Adrenal gland (tissue), 9 donors: ENCODE measurements at regions not wholly inside any gene's neighbourhood (a gene's known extent, or its start where the extent isn't known, plus 50 kb on each side); places are given as distances from the start of the nearest gene placed in this dataset.

Experiments
- DNase-seq, 7 donors: peaks; one replicate each; pipeline ENCODE4 v3.0.0-alpha.2; 2019 to 2020
- H3K27ac ChIP-seq, 5 donors: fragments of 200-600 bp; sonication (generic) in 4 of 5; 1 replicate in 3 of 5; 2 replicates in 2 of 5; pipeline versions ENCODE4 v1.5.1 to v1.8.0; 2016 to 2020; ENCODE audit warnings: mild to moderate bottlenecking in 1 of 5
- H3K27me3 ChIP-seq: fragments of 200-600 bp; 2 replicates; pipeline ENCODE4 v1.8.0; 2021
- H3K36me3 ChIP-seq, 2 donors: fragments of 200-600 bp; replicated peaks in 1 of 2; 1 replicate in 1 of 2; 2 replicates in 1 of 2; pipeline versions ENCODE4 v1.5.1 to v1.8.0; 2018 to 2022
- H3K4me1 ChIP-seq, 2 donors: fragments of 200-600 bp; replicated peaks in 1 of 2; 1 replicate in 1 of 2; 2 replicates in 1 of 2; pipeline versions ENCODE4 v1.5.1 to v1.8.0; 2018 to 2021
- H3K4me3 ChIP-seq, 4 donors: fragments of 200-600 bp; sonication (generic) in 3 of 4; one replicate each; pipeline ENCODE4 v1.5.1; 2016 to 2018
- H3K9me3 ChIP-seq, 3 donors: fragments of 200-600 bp; sonication (generic) in 1 of 3; replicated peaks in 1 of 3; 1 replicate in 2 of 3; 2 replicates in 1 of 3; pipeline versions ENCODE4 v1.5.1 to v1.8.0; 2016 to 2021
- POLR2A ChIP-seq, 2 donors: fragments of 450-650 bp; IDR thresholded peaks; one replicate each; pipeline ENCODE4 v1.6.1; 2017; ENCODE audit warnings: antibody characterized with exemption in 2 of 2, mild to moderate bottlenecking in 2 of 2, moderate library complexity in 1 of 2
- WGBS, 4 donors: extraction: QIAGEN DNeasy Blood & Tissue Kit in 2 of 4; methylation state at CpG; one replicate each; pipeline versions ENCODE4 v1.1.5 to v1.1.7; 2013 to 2017; 5-methylcytosine and 5-hydroxymethylcytosine counted together
- intact Hi-C, 2 donors: fragments of 100-400 bp; cut with DNase I; formaldehyde crosslinking; loops; one replicate each; pipeline versions ENCODE4 v1.14.1 to v1.15.0; 2022 to 2023
- TF ChIP-seq, protein P1 (sequence below), 6 experiments: fragments of 450-650 bp in 4 of 6; fragments of 200-600 bp in 2 of 6; sonication (generic) in 1 of 6; IDR thresholded peaks; 1 replicate in 5 of 6; 2 replicates in 1 of 6; pipeline versions ENCODE4 v1.5.1 to v1.8.0; 2016 to 2021; ENCODE audit warnings: antibody characterized with exemption in 6 of 6, mild to moderate bottlenecking in 2 of 6, moderate library complexity in 1 of 6
- donor health status: healthy with polysubstance abuse.
- donor health status: Bipolar disorder and iron deficiency.
- donor health status: DM: yes; HTN: yes; CAD: no.
- donor health status: DM: no; HTN: no; CAD: no.
- donor health status: DM: no; HTN: no; CAD: no.

DNA sequence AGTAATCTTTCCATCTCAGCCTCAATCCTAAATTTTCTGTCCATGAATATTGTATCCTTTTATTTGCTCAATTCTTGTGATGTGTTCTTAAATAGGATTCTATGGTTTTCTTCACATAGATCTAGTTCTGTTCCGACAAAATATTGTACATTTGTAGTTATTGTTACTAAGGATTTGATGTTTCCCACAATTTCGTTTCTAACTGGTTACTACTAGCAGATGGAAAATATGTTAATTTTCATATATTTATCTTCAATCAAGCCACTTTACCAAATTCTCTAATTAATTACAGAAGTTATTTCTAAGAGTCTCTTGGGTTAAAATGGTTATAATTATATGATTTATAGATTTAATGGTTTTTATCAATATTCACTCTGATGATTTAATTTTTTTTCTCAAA, 60.3 kb downstream of the SEC61B start:
- H3K36me3 ChIP-seq: no peaks in the 10 kb centered on the region
- WGBS, 4 donors: 83 to 95% (median 85%) methylated on average over 2 of the region's 2 CpGs
- intact Hi-C loops: no loop called here
- H3K27me3 ChIP-seq: no peaks in the 10 kb centered on the region
- no peak for TF ChIP-seq POLR2A (IDR thresholded peaks at IDR 0.05)
- TF ChIP-seq, protein P1, sequence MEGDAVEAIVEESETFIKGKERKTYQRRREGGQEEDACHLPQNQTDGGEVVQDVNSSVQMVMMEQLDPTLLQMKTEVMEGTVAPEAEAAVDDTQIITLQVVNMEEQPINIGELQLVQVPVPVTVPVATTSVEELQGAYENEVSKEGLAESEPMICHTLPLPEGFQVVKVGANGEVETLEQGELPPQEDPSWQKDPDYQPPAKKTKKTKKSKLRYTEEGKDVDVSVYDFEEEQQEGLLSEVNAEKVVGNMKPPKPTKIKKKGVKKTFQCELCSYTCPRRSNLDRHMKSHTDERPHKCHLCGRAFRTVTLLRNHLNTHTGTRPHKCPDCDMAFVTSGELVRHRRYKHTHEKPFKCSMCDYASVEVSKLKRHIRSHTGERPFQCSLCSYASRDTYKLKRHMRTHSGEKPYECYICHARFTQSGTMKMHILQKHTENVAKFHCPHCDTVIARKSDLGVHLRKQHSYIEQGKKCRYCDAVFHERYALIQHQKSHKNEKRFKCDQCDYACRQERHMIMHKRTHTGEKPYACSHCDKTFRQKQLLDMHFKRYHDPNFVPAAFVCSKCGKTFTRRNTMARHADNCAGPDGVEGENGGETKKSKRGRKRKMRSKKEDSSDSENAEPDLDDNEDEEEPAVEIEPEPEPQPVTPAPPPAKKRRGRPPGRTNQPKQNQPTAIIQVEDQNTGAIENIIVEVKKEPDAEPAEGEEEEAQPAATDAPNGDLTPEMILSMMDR (IDR thresholded peaks at IDR 0.05): no peak
- no peak for DNase-seq
- H3K27ac ChIP-seq: no peak overlapping the region
- no peaks in the 10 kb centered on the region for H3K4me1 ChIP-seq
- H3K4me3 ChIP-seq: no peak overlapping the region
- H3K9me3 ChIP-seq: no peaks in the 10 kb centered on the region

DNA sequence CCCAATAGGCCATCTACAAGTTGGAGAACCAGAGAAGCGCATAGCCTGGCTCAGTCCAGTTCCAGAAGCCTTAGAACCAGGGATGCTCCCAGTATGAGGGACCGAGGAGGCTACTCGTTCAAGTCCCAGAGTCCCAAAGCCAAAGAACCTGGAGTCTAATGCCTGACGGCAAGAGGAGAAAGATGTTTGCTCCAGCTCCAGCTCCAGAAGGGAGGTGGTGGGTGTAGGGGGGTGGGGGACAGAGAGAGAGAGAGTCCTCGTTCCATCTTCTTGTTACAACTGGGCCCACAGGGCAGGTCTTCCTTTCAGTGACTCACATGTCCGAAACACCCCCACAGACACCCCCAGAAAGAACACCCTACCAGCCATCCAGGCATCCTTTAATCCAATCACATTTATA, 63.9 kb downstream of the SEC61B start:
- intact Hi-C loops: no loop called here
- H3K4me3 ChIP-seq: no peak overlapping the region
- H3K4me1 ChIP-seq: no peaks in the 10 kb centered on the region
- DNase-seq: no peak
- no peaks in the 10 kb centered on the region for H3K27me3 ChIP-seq
- no peak overlapping the region for H3K27ac ChIP-seq
- H3K9me3 ChIP-seq: no peaks in the 10 kb centered on the region
- TF ChIP-seq, protein P1 (IDR thresholded peaks at IDR 0.05): no peak
- no peak for TF ChIP-seq POLR2A (IDR thresholded peaks at IDR 0.05)
- 88 to 95% (median 90%) methylated on average over 6 of the region's 6 CpGs for WGBS, 4 donors
- no peaks in the 10 kb centered on the region for H3K36me3 ChIP-seq

DNA sequence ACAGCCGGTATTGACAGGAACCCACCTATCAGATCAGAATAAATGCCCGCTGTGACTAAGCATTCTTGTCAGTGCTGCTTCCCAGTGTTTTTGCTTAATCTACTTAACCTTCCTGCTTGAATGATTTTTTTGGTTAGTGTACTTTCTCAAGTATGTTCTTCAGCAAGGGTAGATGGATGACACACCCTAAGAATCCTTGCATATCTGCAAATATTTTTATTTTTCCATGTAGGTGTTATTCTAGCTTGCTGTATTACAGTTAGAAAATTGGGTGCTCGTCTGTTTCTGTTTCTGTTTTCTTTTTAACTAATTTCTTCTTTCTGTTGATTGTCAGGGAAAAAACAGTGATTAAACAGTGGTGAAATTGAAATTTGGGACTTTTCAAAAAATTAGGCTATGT, 64.5 kb downstream of the SEC61B start:
- Histone ChIP-seq H3K4me3 (no peak overlapping the region), H3K9me3 (no peaks in the 10 kb centered on the region), H3K27ac (no peak overlapping the region), H3K27me3 (no peaks in the 10 kb centered on the region), H3K36me3 (no peaks in the 10 kb centered on the region), H3K4me1 (no peaks in the 10 kb centered on the region)
- intact Hi-C loops: no loop called here
- no peak for DNase-seq
- 64 to 84% (median 75%) methylated on average over 3 of the region's 3 CpGs for WGBS, 4 donors
- no peak for TF ChIP-seq POLR2A (IDR thresholded peaks at IDR 0.05)
- TF ChIP-seq, protein P1 (IDR thresholded peaks at IDR 0.05): no peak

DNA sequence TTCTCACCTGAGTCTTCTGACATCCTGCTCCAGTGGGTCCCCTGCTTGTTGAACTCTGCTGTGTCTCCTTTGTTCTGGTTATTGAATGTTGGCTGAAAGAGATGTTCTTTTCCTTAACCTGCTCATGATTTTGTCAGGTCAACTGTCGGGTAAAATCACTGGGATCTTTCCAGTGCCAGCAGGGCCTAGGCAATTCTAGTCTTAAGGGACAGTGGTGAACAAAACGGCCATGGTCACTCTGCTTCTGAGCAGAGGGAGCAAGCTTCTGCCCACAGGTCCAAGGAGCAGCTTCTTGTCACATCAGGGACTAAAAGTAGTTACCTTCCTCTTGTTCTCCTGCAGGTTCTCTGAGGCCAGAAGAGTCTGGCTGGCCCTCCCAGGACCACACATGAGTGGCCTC, 65.6 kb downstream of the SEC61B start:
- Histone ChIP-seq H3K9me3 (no peaks in the 10 kb centered on the region), H3K27ac (no peak overlapping the region), H3K4me3 (no peak overlapping the region), H3K27me3 (no peaks in the 10 kb centered on the region), H3K36me3 (no peaks in the 10 kb centered on the region), H3K4me1 (no peaks in the 10 kb centered on the region)
- no peak for TF ChIP-seq POLR2A (IDR thresholded peaks at IDR 0.05)
- TF ChIP-seq, protein P1 (IDR thresholded peaks at IDR 0.05): no peak
- intact Hi-C loops: no loop called here
- no peak for DNase-seq
- WGBS, 4 donors: 81 to 100% (median 94%) methylated on average over 1 to 2 of the region's 2 CpGs
